Neural cell (in vitro differentiated cells): ENCODE measurements at regions not wholly inside any gene's neighbourhood (a gene's known extent, or its start where the extent isn't known, plus 50 kb on each side); places are given as distances from the start of the nearest gene placed in this dataset.

Source experiments
- H2AFZ ChIP-seq: fragments of 200-600, 300-800 bp; sonication (generic), shearing (Covaris generic); 2 replicates; pipeline ENCODE4 v1.6.0; 2014; ENCODE audit warnings: low read depth, mild to moderate bottlenecking, antibody characterized with exemption, low read length, moderate library complexity
- H3F3A ChIP-seq: fragments of 200-600 bp; shearing (Covaris generic); 2 replicates; pipeline ENCODE4 v1.6.1; 2016; ENCODE audit warnings: mild to moderate bottlenecking, moderate library complexity, mixed read lengths, antibody characterized with exemption, low read length; ENCODE audit not compliant: insufficient read depth, poor library complexity, severe bottlenecking
- H3K27ac ChIP-seq: fragments of 200-600, 300-800 bp; sonication (generic), shearing (Covaris generic); 2 replicates; pipeline ENCODE4 v1.5.1; 2014; ENCODE audit warnings: mild to moderate bottlenecking, low read length, moderate library complexity
- H3K27me3 ChIP-seq: fragments of 300-800, 200-600 bp; sonication (generic), shearing (Covaris generic); 2 replicates; pipeline ENCODE4 v1.6.0; 2014; ENCODE audit warnings: mild to moderate bottlenecking, low read depth, low read length, moderate library complexity; ENCODE audit not compliant: insufficient read depth
- H3K36me3 ChIP-seq: fragments of 300-800, 200-600 bp; sonication (generic), shearing (Covaris generic); 2 replicates; pipeline ENCODE4 v1.5.1; 2014; ENCODE audit warnings: mild to moderate bottlenecking, antibody characterized with exemption, low read length, moderate library complexity; ENCODE audit not compliant: insufficient read depth
- H3K4me2 ChIP-seq: fragments of 300-800, 200-600 bp; sonication (generic), shearing (Covaris generic); 2 replicates; pipeline ENCODE4 v1.6.0; 2014; ENCODE audit warnings: mild to moderate bottlenecking, low read length
- H3K4me3 ChIP-seq: fragments of 300-800, 200-600 bp; sonication (generic), shearing (Covaris generic); 2 replicates; pipeline ENCODE4 v1.5.1; 2014; ENCODE audit warnings: mild to moderate bottlenecking, low read length, moderate library complexity
- H3K79me2 ChIP-seq: fragments of 200-600 bp; shearing (Covaris generic); replicated peaks from 2 replicates; pipeline ENCODE4 v1.6.0; 2014; ENCODE audit warnings: mild to moderate bottlenecking, low read length, moderate library complexity; ENCODE audit not compliant: insufficient read depth
- H3K9ac ChIP-seq: fragments of 300-800, 200-600 bp; sonication (generic), shearing (Covaris generic); 2 replicates; pipeline ENCODE4 v1.6.1; 2016; ENCODE audit warnings: mild to moderate bottlenecking, low read length, mixed read lengths
- H3K9me2 ChIP-seq: fragments of 200-600 bp; shearing (Covaris generic); 2 replicates; pipeline ENCODE4 v1.6.1; 2016; ENCODE audit warnings: mild to moderate bottlenecking, low read length, mixed read lengths; ENCODE audit not compliant: insufficient read depth
- H3K9me3 ChIP-seq: fragments of 200-600, 300-800 bp; sonication (generic), shearing (Covaris generic); 2 replicates; pipeline ENCODE4 v1.6.1; 2016; ENCODE audit warnings: mild to moderate bottlenecking, mixed run types, low read length, moderate library complexity, mixed read lengths
- H4K20me1 ChIP-seq: fragments of 200-600 bp; shearing (Covaris generic); 2 replicates; pipeline ENCODE4 v1.6.1; 2016; ENCODE audit warnings: mild to moderate bottlenecking, mixed run types; ENCODE audit not compliant: insufficient read depth
- EP300 ChIP-seq: fragments of 450-650 bp; conservative IDR thresholded peaks from 2 replicates; pipeline ENCODE4 v1.6.1; 2014; ENCODE audit warnings: antibody characterized with exemption, mild to moderate bottlenecking, moderate library complexity; ENCODE audit not compliant: poor library complexity, severe bottlenecking
- EZH2 ChIP-seq: fragments of 200-600, 300-800 bp; shearing (Covaris generic), sonication (generic); IDR thresholded peaks from 2 replicates; pipeline ENCODE4 v1.6.1; 2014; ENCODE audit warnings: antibody characterized with exemption, low read length, borderline replicate concordance, mild to moderate bottlenecking; ENCODE audit not compliant: insufficient read depth, poor library complexity, severe bottlenecking
- MXI1 ChIP-seq: fragments of 450-650 bp; conservative IDR thresholded peaks from 2 replicates; pipeline ENCODE4 v1.6.1; 2014; ENCODE audit warnings: antibody characterized with exemption, mild to moderate bottlenecking; ENCODE audit not compliant: poor library complexity, severe bottlenecking
- POLR2AphosphoS5 ChIP-seq: IDR thresholded peaks from 2 replicates; pipeline ENCODE4 v1.6.1; 2012
- SMC3 ChIP-seq: fragments of 450-650 bp; conservative IDR thresholded peaks from 2 replicates; pipeline ENCODE4 v1.6.1; 2014; ENCODE audit warnings: antibody characterized with exemption, mild to moderate bottlenecking, moderate library complexity; ENCODE audit not compliant: poor library complexity
- TAF1 ChIP-seq: IDR thresholded peaks from 2 replicates; pipeline ENCODE4 v1.6.1; 2012; ENCODE audit warnings: low read depth
- TF ChIP-seq, protein P1 (sequence below): IDR thresholded peaks from 2 replicates; pipeline ENCODE4 v1.6.1; 2012; ENCODE audit warnings: borderline replicate concordance

DNA sequence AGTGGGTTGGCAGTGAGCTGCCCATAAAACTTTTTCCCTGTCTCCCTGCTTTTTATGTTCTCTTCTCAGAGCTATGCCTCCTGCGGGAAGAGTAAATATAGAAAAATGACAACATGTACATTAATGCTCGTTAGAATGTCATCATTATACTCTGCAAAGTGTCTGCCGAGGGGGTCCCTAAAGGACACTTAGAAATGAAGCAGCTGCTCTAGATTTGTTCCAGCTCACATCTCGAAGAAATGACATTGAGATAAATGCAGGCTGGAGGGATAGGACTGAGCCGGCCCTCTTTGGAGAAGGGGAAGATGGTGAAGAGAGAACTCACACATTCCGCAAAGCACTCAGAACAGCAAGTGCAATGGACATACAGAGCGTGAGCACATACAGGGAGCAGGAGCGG is 240.0 kb downstream of the NXPE2 start:
- Histone ChIP-seq H3K4me3 (no peak overlapping the region), H3K9ac (no peak overlapping the region), H3K27ac (no peak overlapping the region), H3K9me2 (no peaks in the 10 kb centered on the region), H3K36me3 (no peaks in the 10 kb centered on the region), H3K27me3 (no peaks in the 10 kb centered on the region), H4K20me1 (no peaks in the 10 kb centered on the region), H3K4me2 (no peak overlapping the region), H3K9me3 (no peaks in the 10 kb centered on the region), H3K79me2 (no peaks in the 10 kb centered on the region), H2AFZ (no peak overlapping the region), H3F3A (no peaks in the 10 kb centered on the region)
- TF ChIP-seq SMC3 (no peak), MXI1 (no peak), TAF1 (no peak), POLR2AphosphoS5 (no peak)
- TF ChIP-seq, protein P1, sequence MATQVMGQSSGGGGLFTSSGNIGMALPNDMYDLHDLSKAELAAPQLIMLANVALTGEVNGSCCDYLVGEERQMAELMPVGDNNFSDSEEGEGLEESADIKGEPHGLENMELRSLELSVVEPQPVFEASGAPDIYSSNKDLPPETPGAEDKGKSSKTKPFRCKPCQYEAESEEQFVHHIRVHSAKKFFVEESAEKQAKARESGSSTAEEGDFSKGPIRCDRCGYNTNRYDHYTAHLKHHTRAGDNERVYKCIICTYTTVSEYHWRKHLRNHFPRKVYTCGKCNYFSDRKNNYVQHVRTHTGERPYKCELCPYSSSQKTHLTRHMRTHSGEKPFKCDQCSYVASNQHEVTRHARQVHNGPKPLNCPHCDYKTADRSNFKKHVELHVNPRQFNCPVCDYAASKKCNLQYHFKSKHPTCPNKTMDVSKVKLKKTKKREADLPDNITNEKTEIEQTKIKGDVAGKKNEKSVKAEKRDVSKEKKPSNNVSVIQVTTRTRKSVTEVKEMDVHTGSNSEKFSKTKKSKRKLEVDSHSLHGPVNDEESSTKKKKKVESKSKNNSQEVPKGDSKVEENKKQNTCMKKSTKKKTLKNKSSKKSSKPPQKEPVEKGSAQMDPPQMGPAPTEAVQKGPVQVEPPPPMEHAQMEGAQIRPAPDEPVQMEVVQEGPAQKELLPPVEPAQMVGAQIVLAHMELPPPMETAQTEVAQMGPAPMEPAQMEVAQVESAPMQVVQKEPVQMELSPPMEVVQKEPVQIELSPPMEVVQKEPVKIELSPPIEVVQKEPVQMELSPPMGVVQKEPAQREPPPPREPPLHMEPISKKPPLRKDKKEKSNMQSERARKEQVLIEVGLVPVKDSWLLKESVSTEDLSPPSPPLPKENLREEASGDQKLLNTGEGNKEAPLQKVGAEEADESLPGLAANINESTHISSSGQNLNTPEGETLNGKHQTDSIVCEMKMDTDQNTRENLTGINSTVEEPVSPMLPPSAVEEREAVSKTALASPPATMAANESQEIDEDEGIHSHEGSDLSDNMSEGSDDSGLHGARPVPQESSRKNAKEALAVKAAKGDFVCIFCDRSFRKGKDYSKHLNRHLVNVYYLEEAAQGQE: no peak

DNA sequence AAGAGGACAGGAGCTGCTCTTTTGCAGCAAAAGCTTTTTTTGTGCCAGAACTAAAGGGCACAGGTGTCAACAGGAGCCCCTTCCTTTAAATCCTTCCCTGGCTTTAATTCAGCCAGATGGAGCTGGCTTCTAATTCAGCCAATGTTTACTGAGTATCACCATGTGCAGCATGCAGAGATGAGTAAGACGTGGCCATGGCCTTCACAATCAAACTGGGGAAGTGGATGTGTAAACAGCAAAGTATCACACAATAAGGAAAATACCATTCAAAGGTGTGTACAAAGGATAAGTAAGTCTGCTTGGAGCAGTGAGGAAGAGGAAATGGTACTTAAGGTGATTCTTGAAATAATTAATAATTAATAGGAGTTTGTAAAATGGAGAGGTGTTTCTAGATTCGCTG is 243.4 kb downstream of the NXPE2 start:
- Histone ChIP-seq H3K4me2 (no peak overlapping the region), H4K20me1 (no peaks in the 10 kb centered on the region), H2AFZ (no peak overlapping the region), H3K36me3 (no peaks in the 10 kb centered on the region), H3K27me3 (no peaks in the 10 kb centered on the region), H3F3A (no peaks in the 10 kb centered on the region), H3K9me2 (no peaks in the 10 kb centered on the region), H3K79me2 (no peaks in the 10 kb centered on the region), H3K4me3 (no peak overlapping the region), H3K9me3 (no peaks in the 10 kb centered on the region), H3K27ac (no peak overlapping the region), H3K9ac (no peak overlapping the region)
- TF ChIP-seq TAF1: no peak

DNA sequence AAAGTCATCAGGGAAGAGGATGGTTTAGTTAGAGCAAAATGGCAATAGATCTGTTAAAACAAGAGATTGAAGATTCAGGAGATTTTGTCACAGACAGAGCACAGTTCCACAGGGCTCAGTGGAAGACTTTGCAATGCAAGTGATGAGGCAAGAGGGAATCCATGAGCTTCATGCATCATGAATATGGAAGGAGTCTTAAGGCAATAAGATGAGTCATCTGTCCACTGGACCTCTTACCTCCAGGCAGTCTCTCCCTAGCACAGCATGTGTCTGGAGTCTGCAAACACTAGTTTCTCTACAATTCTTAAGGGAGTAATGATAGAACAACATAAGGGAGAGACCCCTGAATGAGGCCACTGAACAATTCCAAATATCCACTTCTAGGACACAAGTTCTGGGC is 245.7 kb downstream of the NXPE2 start:
- Histone ChIP-seq H3K79me2 (no peaks in the 10 kb centered on the region), H3K9me2 (no peaks in the 10 kb centered on the region), H3K9ac (no peak overlapping the region), H3K27me3 (no peaks in the 10 kb centered on the region), H3K4me3 (no peak overlapping the region), H3K4me2 (no peak overlapping the region), H3F3A (no peaks in the 10 kb centered on the region), H4K20me1 (no peaks in the 10 kb centered on the region), H3K9me3 (no peaks in the 10 kb centered on the region), H3K27ac (no peak overlapping the region), H2AFZ (no peak overlapping the region), H3K36me3 (no peaks in the 10 kb centered on the region)
- TF ChIP-seq TAF1: no peak
- TF ChIP-seq MXI1: no peak
- no peak for TF ChIP-seq EZH2
- TF ChIP-seq EP300: no peak
- no peak for TF ChIP-seq SMC3
- TF ChIP-seq, protein P1: no peak
- TF ChIP-seq POLR2AphosphoS5: no peak
